ENCODE measurements at regions not wholly inside any gene's neighbourhood (a gene's known extent, or its start where the extent isn't known, plus 50 kb on each side); places are given as distances from the start of the nearest gene placed in this dataset.

GRCh38 chr3:94522488-94522887 lies 459.6 kb downstream of the NSUN3 start:
- H3K4me3 Mint-ChIP-seq = no peak overlapping the region
- no peak for ATAC-seq
- H3K36me3 Mint-ChIP-seq (ENCODE audit: low read depth) = no peaks in the 10 kb centered on the region
- DNase-seq = no peak
- H3K27me3 Mint-ChIP-seq = no peaks in the 10 kb centered on the region
- H3K9me3 ChIP-seq (ENCODE audit: control insufficient read depth, low read length, poor library complexity, severe bottlenecking) = no peaks in the 10 kb centered on the region
- no peaks in the 10 kb centered on the region for H3K4me1 Mint-ChIP-seq
- no peak overlapping the region for H3K27ac Mint-ChIP-seq

- H3K4me1 Mint-ChIP-seq = no peaks in the 10 kb centered on the region
- H3K27ac Mint-ChIP-seq = no peak overlapping the region
- DNase-seq = no peak
- H3K4me3 Mint-ChIP-seq = no peak overlapping the region
- no peaks in the 10 kb centered on the region for H3K36me3 Mint-ChIP-seq (ENCODE audit: low read depth)
- ATAC-seq = no peak
- H3K9me3 ChIP-seq (ENCODE audit: control insufficient read depth, low read length, poor library complexity, severe bottlenecking) = no peaks in the 10 kb centered on the region
- no peaks in the 10 kb centered on the region for H3K27me3 Mint-ChIP-seq
These were observed 461.4 kb downstream of the NSUN3 start for GRCh38 chr3:94524102-94524919.

- Mint-ChIP-seq H3K27me3 (no peaks in the 10 kb centered on the region), H3K4me1 (no peaks in the 10 kb centered on the region), H3K36me3 (ENCODE audit: low read depth) (no peaks in the 10 kb centered on the region), H3K27ac (no peak overlapping the region), H3K4me3 (no peak overlapping the region)
- DNase-seq = no peak
- no peak for ATAC-seq
- no peaks in the 10 kb centered on the region for H3K9me3 ChIP-seq (ENCODE audit: control insufficient read depth, low read length, poor library complexity, severe bottlenecking)
These were observed 462.2 kb downstream of the NSUN3 start for GRCh38 chr3:94525043-94525442.

- Mint-ChIP-seq H3K4me1 (no peaks in the 10 kb centered on the region), H3K27me3 (no peaks in the 10 kb centered on the region), H3K27ac (no peak overlapping the region), H3K4me3 (no peak overlapping the region), H3K36me3 (ENCODE audit: low read depth) (no peaks in the 10 kb centered on the region)
- DNase-seq (no peak), ATAC-seq (no peak)
- peaks cover 2% of the 10 kb centered on the region for H3K9me3 ChIP-seq (ENCODE audit: control insufficient read depth, low read length, poor library complexity, severe bottlenecking)
These were observed 467.0 kb downstream of the NSUN3 start for GRCh38 chr3:94529816-94530215.

GRCh38 chr3:94532951-94533350 lies 470.1 kb downstream of the NSUN3 start:
- H3K36me3 Mint-ChIP-seq (ENCODE audit: low read depth) = no peaks in the 10 kb centered on the region
- no peak for DNase-seq
- H3K9me3 ChIP-seq (ENCODE audit: control insufficient read depth, low read length, poor library complexity, severe bottlenecking) = peaks cover 2% of the 10 kb centered on the region
- no peaks in the 10 kb centered on the region for H3K27me3 Mint-ChIP-seq
- H3K27ac Mint-ChIP-seq = no peak overlapping the region
- no peak for ATAC-seq
- H3K4me1 Mint-ChIP-seq = no peaks in the 10 kb centered on the region
- H3K4me3 Mint-ChIP-seq = no peak overlapping the region

DNA sequence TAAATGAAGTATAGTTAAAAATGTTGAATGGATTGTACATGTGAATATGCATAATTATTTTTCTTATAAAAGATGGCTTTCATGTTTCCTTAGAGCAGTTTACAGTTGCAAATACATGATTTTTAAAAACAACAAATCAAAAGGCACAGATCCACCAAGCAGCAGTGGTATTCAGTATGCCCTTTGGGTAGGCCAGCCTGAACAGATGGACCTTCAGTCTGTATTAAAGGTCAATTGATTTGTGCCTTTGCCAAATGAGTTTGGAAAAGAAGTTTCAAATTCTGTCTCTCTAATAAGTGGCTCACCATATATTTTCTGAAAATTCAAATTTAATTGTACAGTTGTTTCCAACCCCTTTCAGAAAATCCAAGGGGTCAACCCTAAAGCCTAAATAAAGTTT lies 477.1 kb downstream of the NSUN3 start:
- no peaks in the 10 kb centered on the region for H3K27me3 Mint-ChIP-seq
- no peak overlapping the region for H3K27ac Mint-ChIP-seq
- no peaks in the 10 kb centered on the region for H3K4me1 Mint-ChIP-seq
- no peaks in the 10 kb centered on the region for H3K9me3 ChIP-seq (ENCODE audit: control insufficient read depth, low read length, poor library complexity, severe bottlenecking)
- no peak overlapping the region for H3K4me3 Mint-ChIP-seq
- no peak for ATAC-seq
- no peaks in the 10 kb centered on the region for H3K36me3 Mint-ChIP-seq (ENCODE audit: low read depth)
- no peak for DNase-seq

GRCh38 chr3:94543161-94543560 lies 480.3 kb downstream of the NSUN3 start:
- no peak overlapping the region for H3K27ac Mint-ChIP-seq
- no peaks in the 10 kb centered on the region for H3K36me3 Mint-ChIP-seq (ENCODE audit: low read depth)
- no peak for DNase-seq
- H3K4me3 Mint-ChIP-seq = no peak overlapping the region
- no peaks in the 10 kb centered on the region for H3K9me3 ChIP-seq (ENCODE audit: control insufficient read depth, low read length, poor library complexity, severe bottlenecking)
- no peaks in the 10 kb centered on the region for H3K27me3 Mint-ChIP-seq
- ATAC-seq = no peak
- no peaks in the 10 kb centered on the region for H3K4me1 Mint-ChIP-seq

GRCh38 chr3:94544131-94544789 lies 481.4 kb downstream of the NSUN3 start:
- Mint-ChIP-seq H3K27ac (no peak overlapping the region), H3K27me3 (no peaks in the 10 kb centered on the region), H3K4me3 (no peak overlapping the region), H3K36me3 (ENCODE audit: low read depth) (no peaks in the 10 kb centered on the region), H3K4me1 (no peaks in the 10 kb centered on the region)
- H3K9me3 ChIP-seq (ENCODE audit: control insufficient read depth, low read length, poor library complexity, severe bottlenecking) = peaks cover 7% of the 10 kb centered on the region
- no peak for DNase-seq
- no peak for ATAC-seq

GRCh38 chr3:94548581-94549316 lies 485.9 kb downstream of the NSUN3 start:
- H3K9me3 ChIP-seq (ENCODE audit: control insufficient read depth, low read length, poor library complexity, severe bottlenecking) = peaks cover 11% of the 10 kb centered on the region
- ATAC-seq (no peak), DNase-seq (no peak)
- Mint-ChIP-seq H3K27ac (no peak overlapping the region), H3K4me1 (no peaks in the 10 kb centered on the region), H3K27me3 (no peaks in the 10 kb centered on the region), H3K4me3 (no peak overlapping the region), H3K36me3 (ENCODE audit: low read depth) (no peaks in the 10 kb centered on the region)

DNA sequence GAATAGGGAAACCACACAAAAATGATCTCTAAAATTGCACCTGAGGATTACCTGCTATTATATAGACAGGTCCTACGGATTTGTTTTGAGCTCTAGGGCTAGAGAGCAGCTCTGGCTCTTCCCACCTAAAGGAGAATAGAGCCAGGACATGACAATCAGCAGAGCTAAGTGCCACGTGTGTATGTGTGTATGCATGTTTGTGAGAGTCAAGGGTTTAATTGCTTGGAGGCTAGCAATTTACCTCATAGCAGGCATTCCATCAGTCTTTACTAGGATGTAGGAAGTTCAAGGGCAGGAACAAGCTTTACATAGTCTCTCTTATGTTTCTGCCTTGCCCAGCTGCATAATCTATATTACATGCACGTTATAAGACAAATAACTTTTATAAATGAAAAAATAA lies 498.2 kb downstream of the NSUN3 start:
- no peaks in the 10 kb centered on the region for H3K4me1 Mint-ChIP-seq
- no peak overlapping the region for H3K4me3 Mint-ChIP-seq
- no peak overlapping the region for H3K27ac Mint-ChIP-seq
- no peak for ATAC-seq
- H3K36me3 Mint-ChIP-seq (ENCODE audit: low read depth) = no peaks in the 10 kb centered on the region
- DNase-seq = no peak
- H3K9me3 ChIP-seq (ENCODE audit: control insufficient read depth, low read length, poor library complexity, severe bottlenecking) = peaks cover 2% of the 10 kb centered on the region
- no peaks in the 10 kb centered on the region for H3K27me3 Mint-ChIP-seq

- ATAC-seq (no peak), DNase-seq (no peak)
- H3K27ac Mint-ChIP-seq = no peak overlapping the region
- no peaks in the 10 kb centered on the region for H3K36me3 Mint-ChIP-seq (ENCODE audit: low read depth)
- no peaks in the 10 kb centered on the region for H3K27me3 Mint-ChIP-seq
- peaks cover 2% of the 10 kb centered on the region for H3K9me3 ChIP-seq (ENCODE audit: control insufficient read depth, low read length, poor library complexity, severe bottlenecking)
- H3K4me1 Mint-ChIP-seq = no peaks in the 10 kb centered on the region
- no peak overlapping the region for H3K4me3 Mint-ChIP-seq
These were observed 501.4 kb downstream of the NSUN3 start for GRCh38 chr3:94564247-94564646.

DNA sequence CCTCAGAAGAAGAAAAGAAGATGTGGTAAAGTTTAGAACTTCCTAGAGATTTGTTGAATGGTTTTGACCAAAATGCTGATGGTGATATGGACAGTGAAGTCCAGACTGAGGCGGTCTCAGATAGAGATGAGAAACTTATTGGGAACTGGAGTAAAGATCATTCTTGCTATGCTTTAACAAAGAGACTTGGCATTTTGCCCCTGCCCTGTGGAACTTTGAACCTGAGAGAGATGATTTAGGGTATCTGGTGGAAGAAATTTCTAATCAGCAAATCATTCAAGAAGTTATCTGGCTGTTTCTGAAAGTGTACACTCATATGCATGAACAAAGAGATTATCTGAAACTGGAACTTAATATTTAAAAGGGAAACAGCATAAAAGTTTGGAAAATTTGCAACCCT lies 505.2 kb downstream of the NSUN3 start:
- H3K9me3 ChIP-seq (ENCODE audit: control insufficient read depth, low read length, poor library complexity, severe bottlenecking) = no peaks in the 10 kb centered on the region
- ATAC-seq (no peak), DNase-seq (no peak)
- no peaks in the 10 kb centered on the region for H3K27me3 Mint-ChIP-seq
- H3K4me1 Mint-ChIP-seq = no peaks in the 10 kb centered on the region
- H3K27ac Mint-ChIP-seq = no peak overlapping the region
- no peak overlapping the region for H3K4me3 Mint-ChIP-seq
- H3K36me3 Mint-ChIP-seq (ENCODE audit: low read depth) = no peaks in the 10 kb centered on the region

DNA sequence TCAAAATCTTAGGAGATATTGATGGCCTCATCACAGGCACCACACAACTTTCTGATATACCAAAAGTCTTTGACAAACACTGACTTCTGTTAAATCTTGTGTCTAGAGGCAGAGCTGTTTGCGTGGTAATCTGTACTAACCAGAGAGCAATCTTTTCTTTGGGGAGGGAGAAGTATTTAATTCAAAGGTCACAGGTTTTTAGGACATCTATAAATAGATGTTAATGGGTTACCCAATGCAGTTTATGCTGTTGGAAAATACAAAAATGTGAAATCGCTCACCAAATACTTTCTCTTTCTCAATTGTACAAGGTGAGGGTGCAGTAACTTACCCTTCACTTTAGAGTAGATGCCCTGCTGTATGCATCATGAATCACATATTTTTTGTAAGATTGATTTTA lies 510.5 kb downstream of the NSUN3 start:
- Mint-ChIP-seq H3K36me3 (ENCODE audit: low read depth) (no peaks in the 10 kb centered on the region), H3K27me3 (no peaks in the 10 kb centered on the region), H3K4me1 (no peaks in the 10 kb centered on the region), H3K27ac (no peak overlapping the region), H3K4me3 (no peak overlapping the region)
- H3K9me3 ChIP-seq (ENCODE audit: control insufficient read depth, low read length, poor library complexity, severe bottlenecking) = no peaks in the 10 kb centered on the region
- DNase-seq (no peak), ATAC-seq (no peak)
